B cell (primary cell): ENCODE measurements at regions not wholly inside any gene's neighbourhood (a gene's known extent, or its start where the extent isn't known, plus 50 kb on each side); places are given as distances from the start of the nearest gene placed in this dataset.

ENCODE experiments used
- EZH2 ChIP-seq: IDR thresholded peaks from 2 replicates; pipeline ENCODE4 v1.6.1; 2012; ENCODE audit warnings: borderline replicate concordance, low read depth, mild to moderate bottlenecking, moderate library complexity, low read length; ENCODE audit not compliant: insufficient read depth, poor library complexity, severe bottlenecking
- TF ChIP-seq, protein P1 (sequence below): fragments of 200-600 bp; IDR thresholded peaks from one replicate; pipeline ENCODE4 v1.8.0; 2022; ENCODE audit warnings: antibody characterized with exemption, mild to moderate bottlenecking

DNA sequence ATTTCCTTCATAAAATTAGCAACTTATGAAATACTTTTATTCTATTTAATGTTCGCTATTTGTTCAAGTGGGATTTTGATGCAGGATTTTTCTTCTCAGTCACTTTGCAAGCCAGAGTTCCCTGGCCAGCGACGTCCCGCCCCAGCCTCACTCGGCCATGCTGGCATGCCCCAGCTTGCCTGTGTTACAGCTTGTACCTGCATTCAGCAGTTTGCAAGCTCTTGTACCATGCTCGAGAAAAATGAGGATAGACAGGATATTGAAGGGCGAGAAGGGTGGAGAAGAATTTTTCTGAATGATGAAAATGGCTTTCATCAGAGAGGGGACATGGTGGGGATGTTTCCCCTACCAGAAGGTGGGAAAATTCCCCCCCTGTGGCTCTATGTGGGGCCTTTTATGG, 2180.2 kb upstream of the PCDH20 start:
- TF ChIP-seq, protein P1, sequence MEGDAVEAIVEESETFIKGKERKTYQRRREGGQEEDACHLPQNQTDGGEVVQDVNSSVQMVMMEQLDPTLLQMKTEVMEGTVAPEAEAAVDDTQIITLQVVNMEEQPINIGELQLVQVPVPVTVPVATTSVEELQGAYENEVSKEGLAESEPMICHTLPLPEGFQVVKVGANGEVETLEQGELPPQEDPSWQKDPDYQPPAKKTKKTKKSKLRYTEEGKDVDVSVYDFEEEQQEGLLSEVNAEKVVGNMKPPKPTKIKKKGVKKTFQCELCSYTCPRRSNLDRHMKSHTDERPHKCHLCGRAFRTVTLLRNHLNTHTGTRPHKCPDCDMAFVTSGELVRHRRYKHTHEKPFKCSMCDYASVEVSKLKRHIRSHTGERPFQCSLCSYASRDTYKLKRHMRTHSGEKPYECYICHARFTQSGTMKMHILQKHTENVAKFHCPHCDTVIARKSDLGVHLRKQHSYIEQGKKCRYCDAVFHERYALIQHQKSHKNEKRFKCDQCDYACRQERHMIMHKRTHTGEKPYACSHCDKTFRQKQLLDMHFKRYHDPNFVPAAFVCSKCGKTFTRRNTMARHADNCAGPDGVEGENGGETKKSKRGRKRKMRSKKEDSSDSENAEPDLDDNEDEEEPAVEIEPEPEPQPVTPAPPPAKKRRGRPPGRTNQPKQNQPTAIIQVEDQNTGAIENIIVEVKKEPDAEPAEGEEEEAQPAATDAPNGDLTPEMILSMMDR, result no peak
- TF ChIP-seq EZH2, result no peak
